H1 (cell line): ENCODE measurements at regions not wholly inside any gene's neighbourhood (a gene's known extent, or its start where the extent isn't known, plus 50 kb on each side); places are given as distances from the start of the nearest gene placed in this dataset.

Source experiments
- CTCF ChIA-PET: fragments of 300-600 bp; sonication (Branson Sonifier 250); formaldehyde crosslinking; loops from one replicate; lab custom pipeline; 2021; ENCODE audit not compliant: partially characterized antibody; lab: Charles Lee
- POLR2A ChIA-PET: fragments of 300-600 bp; sonication (Branson Sonifier 250); formaldehyde crosslinking; loops from one replicate; lab custom pipeline; 2021; ENCODE audit warnings: inconsistent platforms; ENCODE audit not compliant: partially characterized antibody; lab: Charles Lee
- DNase-seq, 2 experiments: peaks; one replicate each; pipeline versions ENCODE4 v3.0.0 to v3.0.0-alpha.2; 2010 to 2022; ENCODE audit warnings: low spot score in 2 of 2, low read depth in 1 of 2, mixed read lengths in 1 of 2
- FAIRE-seq: peaks from 2 replicates; lab custom pipeline; 2011; peaks lifted over from hg19 to GRCh38; lab: Jason Lieb, UNC
- H2AFZ ChIP-seq: 2 replicates; pipeline ENCODE4 v1.8.1; 2012; ENCODE audit warnings: low read length, inconsistent platforms
- H2AK5ac ChIP-seq: 2 replicates; pipeline ENCODE4 v1.6.1; 2013; ENCODE audit warnings: low read depth, low read length
- H2BK120ac ChIP-seq: replicated peaks from 2 replicates; pipeline ENCODE3; 2013; ENCODE audit warnings: low read depth, low read length, inconsistent platforms
- H2BK12ac ChIP-seq: 2 replicates; pipeline ENCODE4 v1.6.1; 2013; ENCODE audit warnings: low read depth, low read length
- H2BK15ac ChIP-seq: 2 replicates; pipeline ENCODE4 v1.6.1; 2013; ENCODE audit warnings: low read length
- H2BK20ac ChIP-seq: 2 replicates; pipeline ENCODE4 v1.6.1; 2013; ENCODE audit warnings: low read length
- H2BK5ac ChIP-seq: 2 replicates; pipeline ENCODE4 v1.6.1; 2013; ENCODE audit warnings: low read depth, low read length
- H3K14ac ChIP-seq: 2 replicates; pipeline ENCODE4 v1.6.1; 2013; ENCODE audit warnings: inconsistent platforms; ENCODE audit not compliant: insufficient read length
- H3K18ac ChIP-seq: 2 replicates; pipeline ENCODE4 v1.6.1; 2013; ENCODE audit warnings: low read length; ENCODE audit errors: extremely low read depth
- H3K23ac ChIP-seq: 2 replicates; pipeline ENCODE4 v1.6.1; 2013; ENCODE audit warnings: inconsistent platforms; ENCODE audit not compliant: insufficient read length
- H3K23me2 ChIP-seq: 2 replicates; pipeline ENCODE4 v1.6.1; 2013; ENCODE audit warnings: low read depth, low read length
- H3K27ac ChIP-seq: 2 replicates; pipeline ENCODE4 v1.6.1; 2011; ENCODE audit warnings: low read depth, low read length, inconsistent platforms
- H3K27me3 ChIP-seq, 4 experiments: replicated peaks in 1 of 4; 1 replicate in 1 of 4; 2 replicates in 3 of 4; pipeline versions ENCODE4 v1.6.1 to v1.8.1; 2011 to 2013; ENCODE audit warnings: low read length in 3 of 4, mild to moderate bottlenecking in 3 of 4, inconsistent platforms in 2 of 4, mixed read lengths in 2 of 4, moderate library complexity in 1 of 4; ENCODE audit not compliant: control insufficient read depth in 3 of 4, insufficient read depth in 3 of 4; ENCODE audit errors: extremely low read depth in 1 of 4
- H3K36me3 ChIP-seq, 4 experiments: 2 replicates each; pipeline versions ENCODE4 v1.6.1 to v1.8.1; 2011 to 2013; ENCODE audit warnings: mild to moderate bottlenecking in 4 of 4, low read length in 3 of 4, moderate library complexity in 2 of 4, control low read depth in 1 of 4, inconsistent platforms in 1 of 4; ENCODE audit not compliant: insufficient read depth in 4 of 4, control insufficient read depth in 2 of 4
- H3K4ac ChIP-seq: replicated peaks from 2 replicates; pipeline ENCODE3; 2013; ENCODE audit warnings: low read length, low read depth, mixed read lengths, inconsistent platforms; ENCODE audit not compliant: insufficient read length
- H3K4me1 ChIP-seq, 4 experiments: replicated peaks in 1 of 4; 1 replicate in 1 of 4; 2 replicates in 3 of 4; pipeline versions ENCODE4 v1.6.1 to v1.8.1; 2011 to 2013; ENCODE audit warnings: low read length in 3 of 4, inconsistent platforms in 2 of 4, mixed read lengths in 1 of 4; ENCODE audit not compliant: insufficient read depth in 4 of 4, control insufficient read depth in 3 of 4
- H3K4me2 ChIP-seq, 2 experiments: 2 replicates each; pipeline versions ENCODE4 v1.6.1 to v1.8.1; 2011 to 2013; ENCODE audit warnings: low read depth in 2 of 2, low read length in 2 of 2, control low read depth in 1 of 2, inconsistent platforms in 1 of 2, mild to moderate bottlenecking in 1 of 2; ENCODE audit not compliant: insufficient read depth in 1 of 2
- H3K4me3 ChIP-seq, 4 experiments: fragments of 200-600, 300-600 bp in 1 of 4; sonication (generic), shearing (Covaris generic), sonication (Bioruptor Twin) in 1 of 4; 2 replicates each; pipeline versions ENCODE4 v1.5.1 to v1.8.1; 2011 to 2016; ENCODE audit warnings: low read length in 4 of 4, low read depth in 3 of 4, control low read depth in 2 of 4, inconsistent platforms in 2 of 4, mild to moderate bottlenecking in 2 of 4, mixed read lengths in 1 of 4, moderate library complexity in 1 of 4; ENCODE audit not compliant: insufficient read depth in 2 of 4; ENCODE audit errors: extremely low read depth in 1 of 4
- H3K56ac ChIP-seq: replicated peaks from 2 replicates; pipeline ENCODE3; 2013; ENCODE audit warnings: low read depth, mild to moderate bottlenecking, mixed read lengths, low read length, inconsistent platforms; ENCODE audit not compliant: insufficient read length
- H3K79me1 ChIP-seq: 2 replicates; pipeline ENCODE4 v1.6.1; 2013; ENCODE audit warnings: low read depth, low read length, control low read depth
- H3K79me2 ChIP-seq, 2 experiments: 2 replicates each; pipeline versions ENCODE4 v1.6.1 to v1.8.1; 2012 to 2013; ENCODE audit warnings: low read length in 2 of 2, mild to moderate bottlenecking in 2 of 2, inconsistent platforms in 1 of 2; ENCODE audit not compliant: insufficient read depth in 2 of 2, control insufficient read depth in 1 of 2
- H3K9ac ChIP-seq, 4 experiments: replicated peaks in 1 of 4; 1 replicate in 1 of 4; 2 replicates in 3 of 4; pipeline versions ENCODE4 v1.6.1 to v1.8.1; 2011 to 2013; ENCODE audit warnings: low read depth in 3 of 4, low read length in 3 of 4, control low read depth in 2 of 4, mild to moderate bottlenecking in 2 of 4, moderate library complexity in 2 of 4, inconsistent platforms in 1 of 4; ENCODE audit errors: extremely low read depth in 1 of 4
- H3K9me3 ChIP-seq, 2 experiments: 2 replicates each; pipeline versions ENCODE4 v1.6.1 to v1.8.1; 2012 to 2013; ENCODE audit warnings: mild to moderate bottlenecking in 2 of 2, moderate library complexity in 2 of 2, control low read depth in 1 of 2, inconsistent platforms in 1 of 2, low read depth in 1 of 2, low read length in 1 of 2, mixed read lengths in 1 of 2; ENCODE audit not compliant: insufficient read depth in 2 of 2
- H4K20me1 ChIP-seq, 2 experiments: replicated peaks in 1 of 2; 2 replicates each; pipeline versions ENCODE3 to v1.8.1; 2011 to 2013; ENCODE audit warnings: inconsistent platforms in 2 of 2, low read length in 2 of 2, mild to moderate bottlenecking in 1 of 2; ENCODE audit not compliant: insufficient read depth in 2 of 2, control insufficient read depth in 1 of 2
- H4K5ac ChIP-seq: 2 replicates; pipeline ENCODE4 v1.6.1; 2013; ENCODE audit warnings: low read length, low read depth, mixed read lengths, inconsistent platforms; ENCODE audit not compliant: insufficient read length
- H4K8ac ChIP-seq: 2 replicates; pipeline ENCODE4 v1.8.0; 2013; ENCODE audit warnings: mild to moderate bottlenecking, moderate library complexity, low read length, inconsistent platforms; ENCODE audit not compliant: insufficient read depth; ENCODE audit errors: extremely low read depth
- H4K91ac ChIP-seq: replicated peaks from 2 replicates; pipeline ENCODE3; 2013; ENCODE audit warnings: low read length, mixed read lengths, inconsistent platforms; ENCODE audit not compliant: insufficient read length
- ASH2L ChIP-seq: fragments of 200-600, 300-600 bp; sonication (generic); IDR thresholded peaks from one replicate; pipeline ENCODE4 v1.7.1; 2017; ENCODE audit warnings: low read length
- BCL11A ChIP-seq, 2 experiments: IDR thresholded peaks; one replicate each; pipeline ENCODE4 v1.6.1; 2011; ENCODE audit warnings: low read depth in 2 of 2, low read length in 2 of 2, mild to moderate bottlenecking in 2 of 2
- CHD2 ChIP-seq: IDR thresholded peaks from 2 replicates; pipeline ENCODE4 v1.6.1; 2012; ENCODE audit warnings: low read length, improper control_type of control experiment
- CREB1 ChIP-seq: IDR thresholded peaks from 2 replicates; pipeline ENCODE4 v1.6.1; 2012; ENCODE audit warnings: inconsistent platforms
- MAFK ChIP-seq: IDR thresholded peaks from 2 replicates; pipeline ENCODE4 v1.6.1; 2012; ENCODE audit warnings: low read depth, mild to moderate bottlenecking, improper control_type of control experiment, low read length
- NRF1 ChIP-seq: IDR thresholded peaks from 2 replicates; pipeline ENCODE4 v1.6.1; 2011; ENCODE audit warnings: mild to moderate bottlenecking, low read depth, low read length, improper control_type of control experiment
- RXRA ChIP-seq: IDR thresholded peaks from 2 replicates; pipeline ENCODE4 v1.6.1; 2011; ENCODE audit warnings: low read depth, mild to moderate bottlenecking, low read length, moderate library complexity; ENCODE audit not compliant: insufficient read depth
- WGBS, 2 experiments: shearing (Covaris generic) in 1 of 2; methylation state at CpG; one replicate each; pipeline versions ENCODE4 v1.1.6 to v1.1.7; 2013 to 2015; ENCODE audit warnings: low lambda C conversion rate in 2 of 2, mixed read lengths in 2 of 2, inconsistent platforms in 1 of 2, low coverage in 1 of 2, missing lambda C conversion rate in 1 of 2; ENCODE audit not compliant: insufficient replicate concordance in 2 of 2, insufficient coverage in 1 of 2, insufficient read length in 1 of 2; ENCODE audit errors: extremely low coverage in 1 of 2, missing lambda C conversion rate in 1 of 2; 5-methylcytosine and 5-hydroxymethylcytosine counted together

GRCh38 chr5:106092455-106092854 is 1578.3 kb downstream of the EFNA5 start:
- ChIA-PET CTCF (no interaction called here), POLR2A (no interaction called here)
- H3K36me3 ChIP-seq = no peaks in the 10 kb centered on the region
- H2AFZ ChIP-seq = 0 out of 2 replicates have a peak overlapping the region, but pooled peaks have one; percentile 24
- no peaks in the 10 kb centered on the region for H3K79me1 ChIP-seq
- H3K79me2 ChIP-seq = no peaks in the 10 kb centered on the region
- no peak overlapping the region for H2BK5ac ChIP-seq
- no peaks in the 10 kb centered on the region for H3K23me2 ChIP-seq
- no peak overlapping the region for H2BK15ac ChIP-seq
- no peaks in the 10 kb centered on the region for H3K27me3 ChIP-seq
- no peak overlapping the region for H3K56ac ChIP-seq
- H2BK120ac ChIP-seq = no peak overlapping the region
- no peak for TF ChIP-seq ASH2L
- no peak for TF ChIP-seq NRF1
- TF ChIP-seq BCL11A (IDR thresholded peaks at IDR 0.05; ENCODE audit: low read depth in 2 of 2, low read length in 2 of 2) = no peak
- TF ChIP-seq CREB1 = no peak
- no peak for TF ChIP-seq CHD2
- TF ChIP-seq RXRA = no peak
- TF ChIP-seq MAFK = no peak
- H4K8ac ChIP-seq = no peak overlapping the region
- FAIRE-seq (no peak), DNase-seq (no peak)
- H3K9ac ChIP-seq = no peak overlapping the region
- H3K14ac ChIP-seq = no peak overlapping the region
- H4K91ac ChIP-seq = no peak overlapping the region
- 89% methylated on average over 1 of the region's 1 CpG; no CpG with 5 or more reads in 1 of the 2 experiments for WGBS, 2 experiments
- no peak overlapping the region for H3K27ac ChIP-seq
- H4K20me1 ChIP-seq = no peaks in the 10 kb centered on the region
- H2AK5ac ChIP-seq = no peak overlapping the region
- no peak overlapping the region for H3K4me2 ChIP-seq
- peaks cover 0 to 4% (median 1%) of the 10 kb centered on the region in 4 experiments; a peak in 2 of 7 replicates for H3K4me1 ChIP-seq
- no peak overlapping the region for H2BK20ac ChIP-seq
- H4K5ac ChIP-seq = no peak overlapping the region
- H3K4ac ChIP-seq = no peak overlapping the region
- H2BK12ac ChIP-seq = no peak overlapping the region
- H3K23ac ChIP-seq = no peak overlapping the region
- H3K9me3 ChIP-seq = no peaks in the 10 kb centered on the region
- H3K18ac ChIP-seq = no peak overlapping the region
- no peak overlapping the region for H3K4me3 ChIP-seq
